ENCODE measurements at regions not wholly inside any gene's neighbourhood (a gene's known extent, or its start where the extent isn't known, plus 50 kb on each side); places are given as distances from the start of the nearest gene placed in this dataset.

DNA sequence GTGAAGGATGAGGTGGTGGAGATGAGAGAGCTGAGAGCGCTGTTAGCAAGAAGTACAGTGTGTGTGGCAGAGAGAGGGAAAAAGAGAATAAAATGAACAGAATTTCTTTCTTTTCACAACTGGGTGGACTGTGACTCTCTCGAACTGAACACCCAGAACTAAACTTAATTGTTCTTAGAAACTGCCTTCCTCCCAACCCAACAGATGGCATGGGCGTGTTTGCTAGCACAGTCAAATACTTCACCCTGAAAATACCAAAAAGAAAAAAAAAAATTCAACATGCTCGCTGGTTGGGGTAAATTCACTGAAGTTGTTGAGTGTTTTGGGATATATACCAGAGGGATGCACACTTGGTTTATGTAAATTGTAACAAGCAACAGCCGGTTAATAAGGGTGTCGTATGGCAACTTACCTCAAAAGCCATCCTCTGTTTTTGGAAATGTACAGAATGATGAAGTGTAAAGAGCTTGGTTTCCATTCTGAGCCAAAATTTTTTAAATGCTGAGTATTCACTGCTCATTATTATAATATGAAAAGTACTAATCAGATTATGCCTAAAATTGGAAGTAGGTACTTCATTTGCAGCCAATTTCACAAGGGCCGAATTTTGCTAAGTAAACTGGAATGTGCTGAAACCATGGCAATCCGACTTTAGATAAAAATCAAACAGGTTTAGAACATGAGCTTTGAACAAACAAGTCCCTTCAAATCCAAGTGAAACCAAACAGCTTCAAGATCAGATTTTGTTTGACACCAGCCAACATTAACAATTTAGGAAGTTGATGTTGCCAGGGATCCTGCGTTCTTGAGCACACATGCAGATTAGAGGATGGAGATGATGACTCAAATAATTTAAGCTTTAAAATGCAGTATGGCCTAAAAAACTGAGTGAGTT is 115.8 kb downstream of the ZIC5 start:
- no peak overlapping the region for H3K27ac ChIP-seq
- no peak for DNase-seq
- intact Hi-C loops (cut with DNase I; ENCODE audit: low total_unique reads), result no loop called here

DNA sequence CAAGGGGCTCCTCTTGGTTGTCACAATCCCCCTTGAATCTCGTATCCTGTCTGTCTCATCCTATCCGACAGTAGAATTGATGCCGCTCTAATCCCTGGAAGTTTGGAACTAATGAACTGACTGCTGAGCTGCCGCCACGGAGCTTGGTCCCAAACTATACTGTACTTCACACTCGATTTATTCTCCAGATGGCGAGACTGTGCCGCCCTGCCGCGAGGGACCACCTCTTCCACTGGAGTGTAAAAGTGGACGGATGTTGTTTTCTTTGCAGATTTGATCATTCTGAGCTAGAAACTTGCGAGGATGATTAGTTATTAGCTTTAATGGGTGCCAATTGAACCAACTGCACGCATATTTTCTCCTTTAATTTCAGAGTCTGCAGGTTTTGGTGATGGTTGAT is 117.2 kb downstream of the ZIC5 start:
- Histone ChIP-seq H3K27ac (no peak overlapping the region), H3K9me3 (no peaks in the 10 kb centered on the region), H3K4me1 (no peaks in the 10 kb centered on the region), H3K4me3 (no peak overlapping the region), H3K27me3 (no peaks in the 10 kb centered on the region), H3K36me3 (no peaks in the 10 kb centered on the region)
- TF ChIP-seq, protein P1, sequence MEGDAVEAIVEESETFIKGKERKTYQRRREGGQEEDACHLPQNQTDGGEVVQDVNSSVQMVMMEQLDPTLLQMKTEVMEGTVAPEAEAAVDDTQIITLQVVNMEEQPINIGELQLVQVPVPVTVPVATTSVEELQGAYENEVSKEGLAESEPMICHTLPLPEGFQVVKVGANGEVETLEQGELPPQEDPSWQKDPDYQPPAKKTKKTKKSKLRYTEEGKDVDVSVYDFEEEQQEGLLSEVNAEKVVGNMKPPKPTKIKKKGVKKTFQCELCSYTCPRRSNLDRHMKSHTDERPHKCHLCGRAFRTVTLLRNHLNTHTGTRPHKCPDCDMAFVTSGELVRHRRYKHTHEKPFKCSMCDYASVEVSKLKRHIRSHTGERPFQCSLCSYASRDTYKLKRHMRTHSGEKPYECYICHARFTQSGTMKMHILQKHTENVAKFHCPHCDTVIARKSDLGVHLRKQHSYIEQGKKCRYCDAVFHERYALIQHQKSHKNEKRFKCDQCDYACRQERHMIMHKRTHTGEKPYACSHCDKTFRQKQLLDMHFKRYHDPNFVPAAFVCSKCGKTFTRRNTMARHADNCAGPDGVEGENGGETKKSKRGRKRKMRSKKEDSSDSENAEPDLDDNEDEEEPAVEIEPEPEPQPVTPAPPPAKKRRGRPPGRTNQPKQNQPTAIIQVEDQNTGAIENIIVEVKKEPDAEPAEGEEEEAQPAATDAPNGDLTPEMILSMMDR (IDR thresholded peaks at IDR 0.05), result no peak
- TF ChIP-seq POLR2A (IDR thresholded peaks at IDR 0.05), result no peak
- DNase-seq, result no peak
- intact Hi-C loops (cut with DNase I; ENCODE audit: low total_unique reads), result no loop called here

More for the DNA sequence above, 115.8 kb downstream of the ZIC5 start:
- Histone ChIP-seq H3K9me3 (no peaks in the 10 kb centered on the region), H3K4me3 (no peak overlapping the region), H3K27me3 (no peaks in the 10 kb centered on the region), H3K36me3 (no peaks in the 10 kb centered on the region), H3K4me1 (no peaks in the 10 kb centered on the region)
- TF ChIP-seq, protein P1 (IDR thresholded peaks at IDR 0.05), result no peak
- no peak for TF ChIP-seq POLR2A (IDR thresholded peaks at IDR 0.05)

DNA sequence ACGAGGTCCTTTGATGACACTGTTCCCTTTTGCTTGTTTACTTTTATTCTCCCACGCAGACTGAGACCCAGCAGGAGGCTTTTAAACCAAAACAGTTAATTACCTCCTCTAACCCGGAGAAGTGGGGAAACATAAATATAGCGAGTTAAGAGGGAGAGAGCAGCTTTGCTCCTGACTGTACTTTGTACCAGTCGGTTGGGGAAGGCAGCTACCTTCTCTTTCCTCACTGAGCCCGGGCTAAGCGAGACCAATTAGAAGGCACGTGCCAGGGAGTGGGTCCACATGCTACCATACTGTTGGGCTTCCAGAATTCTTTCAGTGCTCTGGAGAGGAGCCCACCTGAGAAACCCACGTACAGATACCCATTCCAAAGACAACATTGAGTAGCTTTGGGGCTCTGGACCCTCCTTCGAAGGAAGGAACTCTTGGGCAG is 124.2 kb downstream of the ZIC5 start:
- no peak for DNase-seq

DNA sequence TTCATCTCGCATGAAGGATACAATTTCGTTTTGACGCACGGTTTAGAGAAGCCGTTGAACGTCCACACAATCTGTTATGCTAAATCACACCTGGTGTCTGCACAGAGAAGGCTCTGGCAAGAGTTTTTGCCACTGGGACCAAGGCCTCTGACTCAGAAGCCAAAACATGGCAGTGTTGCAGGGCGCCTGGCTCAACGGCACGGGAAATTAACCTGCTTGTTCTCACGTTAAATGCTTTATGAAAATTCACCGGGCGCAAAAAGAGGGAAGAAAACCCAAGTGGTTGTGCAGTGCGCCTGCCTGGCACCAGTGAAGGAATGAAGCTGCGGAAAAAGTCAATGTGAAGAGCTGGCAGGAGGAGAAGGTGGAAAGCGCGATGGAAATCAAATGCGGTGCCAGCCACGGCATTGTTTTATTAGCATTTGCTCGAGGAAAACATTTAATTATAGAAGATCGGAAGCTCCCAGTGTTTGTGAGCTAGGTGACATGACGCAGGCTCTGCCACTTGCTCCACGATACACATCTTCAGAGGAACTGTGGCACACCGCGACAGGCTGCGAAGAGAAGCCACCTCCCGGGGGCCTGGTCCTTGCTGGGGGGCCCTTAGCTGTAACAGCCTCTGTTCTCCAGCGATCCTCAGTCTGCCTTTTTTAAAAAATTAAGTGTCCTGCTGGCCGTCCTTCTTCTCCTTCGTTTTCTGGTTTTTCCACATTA is 126.2 kb downstream of the ZIC5 start:
- H3K9me3 ChIP-seq, result no peaks in the 10 kb centered on the region
- no peaks in the 10 kb centered on the region for H3K4me1 ChIP-seq
- no peak for DNase-seq
- no peak overlapping the region for H3K4me3 ChIP-seq
- TF ChIP-seq POLR2A (IDR thresholded peaks at IDR 0.05), result no peak
- TF ChIP-seq, protein P1 (IDR thresholded peaks at IDR 0.05), result no peak
- no peaks in the 10 kb centered on the region for H3K27me3 ChIP-seq
- H3K27ac ChIP-seq, result no peak overlapping the region
- intact Hi-C loops (cut with DNase I; ENCODE audit: low total_unique reads), result no loop called here
- H3K36me3 ChIP-seq, result no peaks in the 10 kb centered on the region

More for the DNA sequence above, 124.2 kb downstream of the ZIC5 start:
- H3K9me3 ChIP-seq, result no peaks in the 10 kb centered on the region
- no peaks in the 10 kb centered on the region for H3K27me3 ChIP-seq
- H3K4me1 ChIP-seq, result no peaks in the 10 kb centered on the region
- intact Hi-C loops (cut with DNase I; ENCODE audit: low total_unique reads), result no loop called here
- H3K27ac ChIP-seq, result no peak overlapping the region
- no peak overlapping the region for H3K4me3 ChIP-seq
- TF ChIP-seq POLR2A (IDR thresholded peaks at IDR 0.05), result no peak
- TF ChIP-seq, protein P1 (IDR thresholded peaks at IDR 0.05), result no peak
- H3K36me3 ChIP-seq, result no peaks in the 10 kb centered on the region

DNA sequence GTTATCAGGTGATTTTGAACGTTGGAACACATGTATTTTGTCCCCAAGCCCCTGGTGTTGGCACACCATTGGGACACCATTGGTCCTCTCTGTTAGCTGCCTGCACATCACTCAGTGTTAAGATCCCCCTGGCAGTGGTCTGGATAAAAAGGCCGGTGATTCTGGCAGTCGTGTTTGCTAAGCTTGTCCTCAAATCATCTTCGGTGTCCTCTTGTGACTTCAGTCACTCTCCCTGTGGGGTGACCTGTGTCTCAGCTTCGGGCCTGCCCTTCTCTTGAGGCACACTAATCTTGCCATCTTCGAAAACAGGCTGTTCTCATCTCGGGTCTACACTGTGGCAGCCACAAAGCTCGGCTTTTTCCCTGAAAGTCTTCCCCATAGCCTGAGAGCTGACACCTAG is 127.1 kb downstream of the ZIC5 start:
- no peak overlapping the region for H3K4me3 ChIP-seq
- TF ChIP-seq, protein P1 (IDR thresholded peaks at IDR 0.05), result no peak
- H3K4me1 ChIP-seq, result no peaks in the 10 kb centered on the region
- no peak for DNase-seq
- no peaks in the 10 kb centered on the region for H3K36me3 ChIP-seq
- H3K27me3 ChIP-seq, result no peaks in the 10 kb centered on the region
- no peak overlapping the region for H3K27ac ChIP-seq
- no peaks in the 10 kb centered on the region for H3K9me3 ChIP-seq
- intact Hi-C loops (cut with DNase I; ENCODE audit: low total_unique reads), result no loop called here

Measured in uterus (tissue), 3 donors.